CD14-positive monocyte (primary cell): ENCODE measurements at regions not wholly inside any gene's neighbourhood (a gene's known extent, or its start where the extent isn't known, plus 50 kb on each side); places are given as distances from the start of the nearest gene placed in this dataset.
A peak's percentile ranks its signal among the peaks of the same experiment; 100 is the strongest.

Experiments
- DNase-seq, 3 donors: peaks; one replicate each; pipeline ENCODE4 v3.0.0-alpha.2; 2011 to 2022
- H2AFZ ChIP-seq: 2 replicates; pipeline ENCODE4 v1.6.0; 2012; ENCODE audit warnings: mild to moderate bottlenecking, low read depth, low read length, inconsistent platforms; ENCODE audit not compliant: insufficient read depth, poor library complexity, severe bottlenecking
- H3K27ac ChIP-seq, 2 donors: 1 replicate in 1 of 2; 2 replicates in 1 of 2; pipeline ENCODE4 v1.5.1; 2012 to 2013; ENCODE audit warnings: low read length in 2 of 2, control low read depth in 1 of 2, inconsistent platforms in 1 of 2, low read depth in 1 of 2, mild to moderate bottlenecking in 1 of 2
- H3K27me3 ChIP-seq, 2 donors: one replicate each; pipeline versions ENCODE4 v1.6.0 to v1.6.1; 2011 to 2013; ENCODE audit warnings: low read length in 2 of 2; ENCODE audit not compliant: control insufficient read depth in 2 of 2, insufficient read depth in 2 of 2
- H3K36me3 ChIP-seq, 2 donors: replicated peaks in 1 of 2; 1 replicate in 1 of 2; 2 replicates in 1 of 2; pipeline versions ENCODE4 v1.5.1 to v1.6.1; 2012 to 2013; ENCODE audit warnings: low read length in 2 of 2, control low read depth in 1 of 2, inconsistent platforms in 1 of 2, mild to moderate bottlenecking in 1 of 2; ENCODE audit not compliant: insufficient read depth in 2 of 2, control insufficient read depth in 1 of 2
- H3K4me1 ChIP-seq, 2 donors: 1 replicate in 1 of 2; 2 replicates in 1 of 2; pipeline versions ENCODE4 v1.5.1 to v1.6.1; 2012 to 2013; ENCODE audit warnings: low read length in 2 of 2, control low read depth in 1 of 2, inconsistent platforms in 1 of 2, mild to moderate bottlenecking in 1 of 2, moderate library complexity in 1 of 2; ENCODE audit not compliant: insufficient read depth in 2 of 2, control insufficient read depth in 1 of 2
- H3K4me2 ChIP-seq: replicated peaks from 2 replicates; pipeline ENCODE3; 2012; ENCODE audit warnings: low read length, moderate library complexity, mild to moderate bottlenecking; ENCODE audit not compliant: poor library complexity, severe bottlenecking; ENCODE audit errors: extremely low read depth
- H3K4me3 ChIP-seq, 3 experiments: fragments of 200-600 bp in 1 of 3; sonication (generic) in 1 of 3; replicated peaks in 1 of 3; 1 replicate in 2 of 3; 2 replicates in 1 of 3; pipeline ENCODE4 v1.5.1; 2011 to 2013; ENCODE audit warnings: low read length in 3 of 3, mild to moderate bottlenecking in 3 of 3, control low read depth in 2 of 3, low read depth in 2 of 3, inconsistent platforms in 1 of 3, moderate library complexity in 1 of 3
- H3K79me2 ChIP-seq: 2 replicates; pipeline ENCODE4 v1.6.0; 2012; ENCODE audit warnings: mild to moderate bottlenecking, control low read depth, inconsistent platforms, low read length, moderate library complexity; ENCODE audit not compliant: insufficient read depth
- H3K9ac ChIP-seq: 2 replicates; pipeline ENCODE4 v1.6.0; 2017; ENCODE audit warnings: low read length, mild to moderate bottlenecking; ENCODE audit not compliant: insufficient read depth, poor library complexity, severe bottlenecking
- H3K9me3 ChIP-seq, 2 donors: replicated peaks in 1 of 2; 1 replicate in 1 of 2; 2 replicates in 1 of 2; pipeline versions ENCODE4 v1.5.1 to v1.6.1; 2012 to 2013; ENCODE audit warnings: low read length in 2 of 2, control low read depth in 1 of 2; ENCODE audit not compliant: control insufficient read depth in 1 of 2, insufficient read depth in 1 of 2
- H4K20me1 ChIP-seq: 2 replicates; pipeline ENCODE4 v1.6.0; 2012; ENCODE audit warnings: mild to moderate bottlenecking, low read length, control low read depth, moderate library complexity; ENCODE audit not compliant: insufficient read depth
- H3K27ac Mint-ChIP-seq, 7 donors: one replicate each; pipeline ENCODE4 v1.8.0; 2020; ENCODE audit warnings: mild to moderate bottlenecking in 7 of 7, mixed read lengths in 7 of 7, moderate library complexity in 6 of 7, inconsistent platforms in 2 of 7
- H3K27me3 Mint-ChIP-seq, 3 donors: one replicate each; pipeline ENCODE4 v1.8.0; 2021 to 2022; ENCODE audit warnings: low read depth in 3 of 3, mild to moderate bottlenecking in 3 of 3, mixed read lengths in 3 of 3, moderate library complexity in 3 of 3, inconsistent platforms in 1 of 3
- H3K36me3 Mint-ChIP-seq, 2 donors: one replicate each; pipeline ENCODE4 v1.8.0; 2020; ENCODE audit warnings: mixed read lengths in 2 of 2, inconsistent platforms in 1 of 2, mild to moderate bottlenecking in 1 of 2
- H3K4me1 Mint-ChIP-seq: one replicate; pipeline ENCODE4 v1.8.0; 2020; ENCODE audit warnings: mild to moderate bottlenecking, mixed read lengths
- H3K4me3 Mint-ChIP-seq, 2 donors: one replicate each; pipeline ENCODE4 v1.8.0; 2020; ENCODE audit warnings: mild to moderate bottlenecking in 2 of 2, mixed read lengths in 2 of 2, moderate library complexity in 1 of 2
- H3K9me3 Mint-ChIP-seq, 7 donors: one replicate each; pipeline ENCODE4 v1.8.0; 2020 to 2022; ENCODE audit warnings: mixed read lengths in 7 of 7, mild to moderate bottlenecking in 6 of 7, moderate library complexity in 6 of 7, inconsistent platforms in 2 of 7
- CTCF ChIP-seq: fragments of 200-600 bp; IDR thresholded peaks from one replicate; pipeline ENCODE4 v1.8.0; 2022; ENCODE audit warnings: antibody characterized with exemption, mild to moderate bottlenecking
- WGBS: methylation state at CpG from one replicate; pipeline ENCODE4 v1.1.5; 2013; ENCODE audit warnings: missing lambda C conversion rate; ENCODE audit not compliant: insufficient coverage; 5-methylcytosine and 5-hydroxymethylcytosine counted together
- intact Hi-C, 2 donors: fragments of 100-400 bp; cut with micrococcal nuclease; formaldehyde crosslinking; loops; one replicate each; pipeline versions ENCODE4 v1.15.0 to v1.15.1; 2023

- no peak overlapping the region for H3K4me3 Mint-ChIP-seq
- no peaks in the 10 kb centered on the region for H3K79me2 ChIP-seq
Observed at GRCh38 chr10:60536529-60537114, 146.9 kb upstream of the ANK3 start.

GRCh38 chr10:60535427-60535826 lies 145.8 kb upstream of the ANK3 start:
- no peak overlapping the region for H3K27ac ChIP-seq
- no CpG with 5 or more reads among the region's 1 CpG for WGBS
- no peak overlapping the region for H3K4me2 ChIP-seq
- Mint-ChIP-seq H3K36me3 (no peaks in the 10 kb centered on the region), H3K9me3 (no peaks in the 10 kb centered on the region), H3K27me3 (peaks cover 0 to 2% (median 0%) of the 10 kb centered on the region in 3 donors), H3K4me3 (no peak overlapping the region), H3K27ac (no peak overlapping the region), H3K4me1 (peaks cover 10% of the 10 kb centered on the region)
- no peaks in the 10 kb centered on the region for H3K79me2 ChIP-seq
- intact Hi-C loops: no loop called here
- H4K20me1 ChIP-seq: no peaks in the 10 kb centered on the region
- no peaks in the 10 kb centered on the region for H3K4me1 ChIP-seq
- no peaks in the 10 kb centered on the region for H3K27me3 ChIP-seq
- DNase-seq: no peak
- H3K36me3 ChIP-seq: no peaks in the 10 kb centered on the region
- no peak overlapping the region for H3K4me3 ChIP-seq
- no peak for TF ChIP-seq CTCF
- H3K9me3 ChIP-seq: no peaks in the 10 kb centered on the region
- no peak overlapping the region for H2AFZ ChIP-seq
- H3K9ac ChIP-seq: no peak overlapping the region

More at GRCh38 chr10:60536529-60537114, 146.9 kb upstream of the ANK3 start:
- TF ChIP-seq CTCF: no peak
- Mint-ChIP-seq H3K27ac (peak overlapping the region in 1 of 7 donors; percentile 32), H3K36me3 (no peaks in the 10 kb centered on the region), H3K9me3 (no peaks in the 10 kb centered on the region), H3K4me1 (peaks cover 10% of the 10 kb centered on the region), H3K27me3 (peaks cover 0 to 2% (median 0%) of the 10 kb centered on the region in 3 donors)
- Histone ChIP-seq H3K9me3 (no peaks in the 10 kb centered on the region), H4K20me1 (no peaks in the 10 kb centered on the region), H3K4me1 (no peaks in the 10 kb centered on the region), H3K4me3 (no peak overlapping the region), H3K36me3 (no peaks in the 10 kb centered on the region), H3K27ac (no peak overlapping the region), H3K9ac (no peak overlapping the region), H3K4me2 (no peak overlapping the region), H2AFZ (no peak overlapping the region), H3K27me3 (no peaks in the 10 kb centered on the region)
- intact Hi-C loops: no loop called here
- DNase-seq: peak in 1 of 3 donors; percentile 23
- WGBS: no CpG with 5 or more reads among the region's 7 CpGs
